Stimulated activated CD8-positive, alpha-beta memory T cell treated with anti-CD3 and anti-CD28 coated beads, Interleukin-7, amount 100 ng/mL, for 48 hours (primary cell): ENCODE measurements at regions not wholly inside any gene's neighbourhood (a gene's known extent, or its start where the extent isn't known, plus 50 kb on each side); places are given as distances from the start of the nearest gene placed in this dataset.
"Not testable (repeated sequence)": the region's sequence is repeated elsewhere in the genome, so short reads cannot be mapped to it uniquely, and the experiment has no call there.

Source experiments
- DNase-seq, 2 donors: peaks; one replicate each; pipeline ENCODE4 v3.0.0-alpha.2; 2020; ENCODE audit warnings: low read depth in 1 of 2; ENCODE audit errors: extremely low read depth in 1 of 2

- DNase-seq = no peak
Measured at GRCh38 chr2:147438882-147439281, 405.9 kb upstream of the ACVR2A start.

GRCh38 chr2:147433822-147434221 is 411.0 kb upstream of the ACVR2A start:
- DNase-seq = no peak

- no peak for DNase-seq
Measured at GRCh38 chr2:147430408-147430807, 414.4 kb upstream of the ACVR2A start.

GRCh38 chr2:147428120-147428747 is 416.6 kb upstream of the ACVR2A start:
- no peak for DNase-seq

GRCh38 chr2:147425437-147426029 is 419.3 kb upstream of the ACVR2A start:
- DNase-seq = no peak

- DNase-seq = no peak
Measured at GRCh38 chr2:147424766-147425165, 420.1 kb upstream of the ACVR2A start.

GRCh38 chr2:147420947-147421675 is 423.7 kb upstream of the ACVR2A start:
- no peak for DNase-seq

- DNase-seq = no peak
Measured at GRCh38 chr2:147420517-147420916, 424.3 kb upstream of the ACVR2A start.

GRCh38 chr2:147416099-147416498 is 428.7 kb upstream of the ACVR2A start:
- no peak for DNase-seq

GRCh38 chr2:147414656-147415055 is 430.2 kb upstream of the ACVR2A start:
- not testable (repeated sequence) for DNase-seq

- no peak for DNase-seq
Measured at GRCh38 chr2:147408357-147408756, 436.5 kb upstream of the ACVR2A start.

- DNase-seq = no peak
Measured at GRCh38 chr2:147405651-147406050, 439.2 kb upstream of the ACVR2A start.

- DNase-seq = no peak
Measured at GRCh38 chr2:147398996-147399395, 445.8 kb upstream of the ACVR2A start.

- no peak for DNase-seq
Measured at GRCh38 chr2:147398301-147398700, 446.5 kb upstream of the ACVR2A start.

- DNase-seq = no peak
Measured at GRCh38 chr2:147396890-147397289, 447.9 kb upstream of the ACVR2A start.

- DNase-seq = no peak
Measured at GRCh38 chr2:147394179-147394790, 450.5 kb upstream of the ACVR2A start.

- DNase-seq = no peak
Measured at GRCh38 chr2:147392180-147392579, 452.6 kb upstream of the ACVR2A start.

- no peak for DNase-seq
Measured at GRCh38 chr2:147390475-147390874, 454.4 kb upstream of the ACVR2A start.

GRCh38 chr2:147389218-147389617 is 455.6 kb upstream of the ACVR2A start:
- no peak for DNase-seq

GRCh38 chr2:147388217-147388616 is 456.6 kb upstream of the ACVR2A start:
- no peak for DNase-seq

- DNase-seq = no peak
Measured at GRCh38 chr2:147386284-147386683, 458.5 kb upstream of the ACVR2A start.

- DNase-seq = no peak
Measured at GRCh38 chr2:147385600-147385999, 459.2 kb upstream of the ACVR2A start.
